ENCODE measurements at regions not wholly inside any gene's neighbourhood (a gene's known extent, or its start where the extent isn't known, plus 50 kb on each side); places are given as distances from the start of the nearest gene placed in this dataset.

- intact Hi-C loops (cut with micrococcal nuclease): no loop called here
- Mint-ChIP-seq H3K9me3 (no peaks in the 10 kb centered on the region), H3K27me3 (peaks cover 5% of the 10 kb centered on the region), H3K4me3 (no peak overlapping the region), H3K27ac (no peak overlapping the region), H3K36me3 (ENCODE audit: low read depth) (no peaks in the 10 kb centered on the region), H3K4me1 (no peaks in the 10 kb centered on the region)
- TF ChIP-seq, protein P1, sequence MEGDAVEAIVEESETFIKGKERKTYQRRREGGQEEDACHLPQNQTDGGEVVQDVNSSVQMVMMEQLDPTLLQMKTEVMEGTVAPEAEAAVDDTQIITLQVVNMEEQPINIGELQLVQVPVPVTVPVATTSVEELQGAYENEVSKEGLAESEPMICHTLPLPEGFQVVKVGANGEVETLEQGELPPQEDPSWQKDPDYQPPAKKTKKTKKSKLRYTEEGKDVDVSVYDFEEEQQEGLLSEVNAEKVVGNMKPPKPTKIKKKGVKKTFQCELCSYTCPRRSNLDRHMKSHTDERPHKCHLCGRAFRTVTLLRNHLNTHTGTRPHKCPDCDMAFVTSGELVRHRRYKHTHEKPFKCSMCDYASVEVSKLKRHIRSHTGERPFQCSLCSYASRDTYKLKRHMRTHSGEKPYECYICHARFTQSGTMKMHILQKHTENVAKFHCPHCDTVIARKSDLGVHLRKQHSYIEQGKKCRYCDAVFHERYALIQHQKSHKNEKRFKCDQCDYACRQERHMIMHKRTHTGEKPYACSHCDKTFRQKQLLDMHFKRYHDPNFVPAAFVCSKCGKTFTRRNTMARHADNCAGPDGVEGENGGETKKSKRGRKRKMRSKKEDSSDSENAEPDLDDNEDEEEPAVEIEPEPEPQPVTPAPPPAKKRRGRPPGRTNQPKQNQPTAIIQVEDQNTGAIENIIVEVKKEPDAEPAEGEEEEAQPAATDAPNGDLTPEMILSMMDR (IDR thresholded peaks at IDR 0.05): no peak
- CTCF ChIA-PET: no interaction called here
- DNase-seq: no peak
- no peak for ATAC-seq (ENCODE audit: low read depth)
- POLR2A ChIA-PET: no interaction called here
These were observed 119.9 kb upstream of the CD93 start for GRCh38 chr20:23206061-23206460.

DNA sequence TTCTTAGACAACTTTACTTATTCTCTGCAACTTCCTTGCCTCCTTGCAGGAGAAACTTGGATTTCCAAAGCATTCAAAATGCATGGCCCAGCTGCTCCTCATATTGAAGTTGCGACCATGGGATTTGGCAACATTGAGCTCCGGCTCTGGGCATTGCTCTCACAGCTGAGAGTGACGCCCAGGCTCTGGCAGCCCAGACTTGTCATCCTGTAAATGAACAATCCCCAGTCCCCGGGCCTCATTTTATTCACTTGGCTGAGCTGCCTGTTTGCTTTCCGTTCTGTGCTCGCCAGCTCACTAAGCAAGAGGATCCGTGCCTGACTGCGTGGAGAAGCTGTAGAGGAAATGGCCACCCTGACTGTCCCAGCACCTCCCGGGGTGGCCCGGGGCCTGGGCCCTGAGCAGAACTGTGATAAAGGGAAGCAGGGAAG lies 119.5 kb upstream of the CD93 start:
- TF ChIP-seq, protein P1 (IDR thresholded peaks at IDR 0.05): no peak
- ChIA-PET CTCF (no interaction called here), POLR2A (no interaction called here)
- Mint-ChIP-seq H3K4me1 (no peaks in the 10 kb centered on the region), H3K27me3 (peaks cover 5% of the 10 kb centered on the region), H3K36me3 (ENCODE audit: low read depth) (no peaks in the 10 kb centered on the region), H3K4me3 (no peak overlapping the region), H3K9me3 (no peaks in the 10 kb centered on the region), H3K27ac (no peak overlapping the region)
- intact Hi-C loops (cut with micrococcal nuclease): no loop called here
- DNase-seq: no peak
- ATAC-seq (ENCODE audit: low read depth): no peak

- POLR2A ChIA-PET: no interaction called here
- H3K4me3 Mint-ChIP-seq: no peak overlapping the region
- intact Hi-C loops (cut with micrococcal nuclease): no loop called here
- H3K36me3 Mint-ChIP-seq (ENCODE audit: low read depth): no peaks in the 10 kb centered on the region
- TF ChIP-seq, protein P1 (IDR thresholded peaks at IDR 0.05): no peak
- no peaks in the 10 kb centered on the region for H3K4me1 Mint-ChIP-seq
- H3K27me3 Mint-ChIP-seq: peaks cover 5% of the 10 kb centered on the region
- H3K9me3 Mint-ChIP-seq: no peaks in the 10 kb centered on the region
- no peak overlapping the region for H3K27ac Mint-ChIP-seq
- CTCF ChIA-PET: no interaction called here
- DNase-seq: no peak
- ATAC-seq (ENCODE audit: low read depth): no peak
These were observed 119.1 kb upstream of the CD93 start for GRCh38 chr20:23205211-23205610.

GRCh38 chr20:23203951-23204730 lies 118.0 kb upstream of the CD93 start:
- intact Hi-C loops (cut with micrococcal nuclease): no loop called here
- Mint-ChIP-seq H3K36me3 (ENCODE audit: low read depth) (no peaks in the 10 kb centered on the region), H3K4me1 (no peaks in the 10 kb centered on the region), H3K27me3 (peaks cover 5% of the 10 kb centered on the region), H3K27ac (no peak overlapping the region), H3K9me3 (no peaks in the 10 kb centered on the region), H3K4me3 (no peak overlapping the region)
- POLR2A ChIA-PET: no interaction called here
- CTCF ChIA-PET: no interaction called here
- ATAC-seq (ENCODE audit: low read depth): no peak
- TF ChIP-seq, protein P1 (IDR thresholded peaks at IDR 0.05): no peak
- no peak for DNase-seq

- Mint-ChIP-seq H3K27ac (no peak overlapping the region), H3K4me3 (no peak overlapping the region), H3K27me3 (peaks cover 5% of the 10 kb centered on the region), H3K4me1 (no peaks in the 10 kb centered on the region), H3K36me3 (ENCODE audit: low read depth) (no peaks in the 10 kb centered on the region), H3K9me3 (no peaks in the 10 kb centered on the region)
- ChIA-PET CTCF (no interaction called here), POLR2A (no interaction called here)
- intact Hi-C loops (cut with micrococcal nuclease): no loop called here
- no peak for DNase-seq
- ATAC-seq (ENCODE audit: low read depth): no peak
- TF ChIP-seq, protein P1 (IDR thresholded peaks at IDR 0.05): no peak
These were observed 117.2 kb upstream of the CD93 start for GRCh38 chr20:23203310-23203709.
